DLD1 (cell line): ENCODE measurements at regions not wholly inside any gene's neighbourhood (a gene's known extent, or its start where the extent isn't known, plus 50 kb on each side); places are given as distances from the start of the nearest gene placed in this dataset.

ENCODE experiments used
- in situ Hi-C: cut with HindIII; loops from 2 replicates; pipeline ENCODE4 v1.10.0; 2017; ENCODE audit warnings: low sequenced_read_pairs

- in situ Hi-C loops: loop anchor here (10.0 kb wide), 1 partner anchor 52 kb away; no protein-coding TSS in a partner anchor
These were observed 227.2 kb upstream of the SULF2 start for GRCh38 chr20:48012401-48012974.

GRCh38 chr20:48011025-48011424 lies 225.7 kb upstream of the SULF2 start:
- in situ Hi-C loops: loop anchor here (10.0 kb wide), 1 partner anchor 54 kb away; no protein-coding TSS in a partner anchor

- in situ Hi-C loops: loop anchor here (10.0 kb wide), 1 partner anchor 54 kb away; no protein-coding TSS in a partner anchor
These were observed 225.3 kb upstream of the SULF2 start for GRCh38 chr20:48010623-48011022.

GRCh38 chr20:48008850-48009515 lies 223.7 kb upstream of the SULF2 start:
- in situ Hi-C loops: no loop called here

GRCh38 chr20:48007351-48007750 lies 222.1 kb upstream of the SULF2 start:
- in situ Hi-C loops: no loop called here

GRCh38 chr20:48006036-48006833 lies 221.0 kb upstream of the SULF2 start:
- in situ Hi-C loops: no loop called here

- in situ Hi-C loops: no loop called here
These were observed 217.7 kb upstream of the SULF2 start for GRCh38 chr20:48003021-48003420.

- in situ Hi-C loops: no loop called here
These were observed 217.3 kb upstream of the SULF2 start for GRCh38 chr20:48002517-48002970.

- in situ Hi-C loops: no loop called here
These were observed 213.9 kb upstream of the SULF2 start for GRCh38 chr20:47999166-47999565.

- in situ Hi-C loops: no loop called here
These were observed 213.5 kb upstream of the SULF2 start for GRCh38 chr20:47998736-47999135.

GRCh38 chr20:47995661-47996060 lies 210.4 kb upstream of the SULF2 start:
- in situ Hi-C loops: no loop called here

- in situ Hi-C loops: no loop called here
These were observed 208.5 kb upstream of the SULF2 start for GRCh38 chr20:47993817-47994216.

GRCh38 chr20:47993035-47993755 lies 207.9 kb upstream of the SULF2 start:
- in situ Hi-C loops: no loop called here

- in situ Hi-C loops: no loop called here
These were observed 206.7 kb upstream of the SULF2 start for GRCh38 chr20:47991875-47992488.

- in situ Hi-C loops: no loop called here
These were observed 205.3 kb upstream of the SULF2 start for GRCh38 chr20:47990507-47991150.

- in situ Hi-C loops: no loop called here
These were observed 204.7 kb upstream of the SULF2 start for GRCh38 chr20:47989957-47990356.

GRCh38 chr20:47988676-47989075 lies 203.4 kb upstream of the SULF2 start:
- in situ Hi-C loops: no loop called here

GRCh38 chr20:47985092-47985850 lies 200.0 kb upstream of the SULF2 start:
- in situ Hi-C loops: no loop called here

GRCh38 chr20:47984437-47984836 lies 199.2 kb upstream of the SULF2 start:
- in situ Hi-C loops: no loop called here
